ENCODE measurements at regions not wholly inside any gene's neighbourhood (a gene's known extent, or its start where the extent isn't known, plus 50 kb on each side); places are given as distances from the start of the nearest gene placed in this dataset.

- TF ChIP-seq CTCF (IDR thresholded peaks at IDR 0.05; ENCODE audit: extremely low read depth in 1 of 2, insufficient read depth in 1 of 2, low read depth in 1 of 2, low read length in 2 of 2) (no peak), MAX (IDR thresholded peaks at IDR 0.05; ENCODE audit: insufficient read depth, insufficient read length) (no peak)
Measured at GRCh38 chr9:28317745-28318144, 744.5 kb upstream of the C9orf72 start.
